GM19452 (cell line): ENCODE measurements at regions not wholly inside any gene's neighbourhood (a gene's known extent, or its start where the extent isn't known, plus 50 kb on each side); places are given as distances from the start of the nearest gene placed in this dataset.

Experiments used
- ATAC-seq: cut with Tn5 transposase; IDR thresholded peaks from one replicate; pipeline ENCODE4 v1.9.1; 2021; ENCODE audit not compliant: unreplicated experiment

GRCh38 chr4:1499465-1499864 lies 93.2 kb upstream of the NKX1-1 start:
- ATAC-seq = no peak

GRCh38 chr4:1497189-1497801 lies 91.1 kb upstream of the NKX1-1 start:
- no peak for ATAC-seq

DNA sequence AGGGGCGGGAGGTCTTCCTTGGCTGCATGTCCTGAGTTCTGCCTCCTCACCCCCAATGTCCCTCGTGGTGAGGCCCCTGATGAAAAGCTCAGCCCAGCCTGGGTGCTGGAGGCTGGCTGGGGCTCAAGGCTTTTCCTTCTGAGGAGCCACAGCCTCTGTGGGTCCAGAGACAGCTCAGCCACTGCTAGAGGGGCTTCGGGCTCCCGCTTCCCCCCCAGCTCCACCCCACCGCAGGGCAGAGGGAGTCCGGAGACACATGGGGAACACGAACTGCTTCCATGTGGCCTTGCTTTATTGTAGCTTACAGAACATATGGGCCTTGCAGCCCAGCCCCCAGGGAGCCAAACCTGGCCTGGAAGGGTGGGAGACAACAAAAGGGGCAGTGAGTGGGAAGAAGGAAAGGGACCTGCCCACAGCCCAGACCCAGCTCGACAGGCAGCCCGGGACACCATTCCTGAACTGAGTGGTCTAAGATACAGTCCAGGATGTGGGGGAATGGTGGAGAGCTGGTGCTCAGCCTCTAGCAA lies 89.9 kb upstream of the NKX1-1 start:
- no peak for ATAC-seq

GRCh38 chr4:1495416-1496115 lies 89.3 kb upstream of the NKX1-1 start:
- ATAC-seq = no peak

DNA sequence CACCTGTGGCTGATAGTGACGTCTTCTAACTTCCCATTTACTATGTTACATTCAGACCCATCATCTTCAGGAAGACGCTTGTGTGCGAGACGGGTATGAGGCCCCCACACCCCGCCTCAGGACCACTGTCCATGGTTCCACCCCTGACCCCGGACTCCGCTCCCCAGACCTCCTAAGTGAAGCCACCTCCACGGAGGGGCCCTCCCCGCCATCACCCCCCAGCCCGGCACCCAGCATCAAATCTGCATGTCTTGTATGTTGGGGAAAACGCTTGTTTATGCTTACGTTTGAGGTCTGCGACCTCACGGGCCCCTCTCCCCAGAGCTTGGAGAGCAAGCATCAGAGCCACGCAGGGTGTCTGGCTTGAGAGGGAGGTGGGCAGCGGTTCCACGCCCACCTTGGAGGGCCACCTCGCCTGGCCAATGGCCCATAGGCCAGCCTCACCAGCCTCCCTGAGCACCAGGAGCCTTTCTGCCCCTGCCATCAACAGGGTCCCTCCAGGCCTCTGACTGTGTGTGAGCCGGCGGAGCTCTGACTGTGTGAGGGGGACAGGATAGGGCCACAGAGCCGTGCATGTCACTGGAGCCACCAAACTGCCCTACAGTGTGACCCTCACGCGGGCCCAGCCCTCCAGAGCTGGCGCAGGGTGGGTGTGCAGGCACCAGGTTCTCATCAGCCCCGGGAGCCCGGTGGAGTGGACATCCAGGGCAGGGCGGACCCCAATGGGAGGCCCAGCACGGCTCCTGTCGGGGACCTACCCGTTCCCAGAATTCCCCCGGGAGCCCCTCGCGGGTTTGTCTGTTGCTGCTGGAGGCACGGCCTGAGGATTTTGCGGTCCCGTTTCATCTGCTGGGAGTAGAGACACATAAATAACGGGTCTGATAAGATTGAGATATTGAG lies 88.4 kb upstream of the NKX1-1 start:
- no peak for ATAC-seq

DNA sequence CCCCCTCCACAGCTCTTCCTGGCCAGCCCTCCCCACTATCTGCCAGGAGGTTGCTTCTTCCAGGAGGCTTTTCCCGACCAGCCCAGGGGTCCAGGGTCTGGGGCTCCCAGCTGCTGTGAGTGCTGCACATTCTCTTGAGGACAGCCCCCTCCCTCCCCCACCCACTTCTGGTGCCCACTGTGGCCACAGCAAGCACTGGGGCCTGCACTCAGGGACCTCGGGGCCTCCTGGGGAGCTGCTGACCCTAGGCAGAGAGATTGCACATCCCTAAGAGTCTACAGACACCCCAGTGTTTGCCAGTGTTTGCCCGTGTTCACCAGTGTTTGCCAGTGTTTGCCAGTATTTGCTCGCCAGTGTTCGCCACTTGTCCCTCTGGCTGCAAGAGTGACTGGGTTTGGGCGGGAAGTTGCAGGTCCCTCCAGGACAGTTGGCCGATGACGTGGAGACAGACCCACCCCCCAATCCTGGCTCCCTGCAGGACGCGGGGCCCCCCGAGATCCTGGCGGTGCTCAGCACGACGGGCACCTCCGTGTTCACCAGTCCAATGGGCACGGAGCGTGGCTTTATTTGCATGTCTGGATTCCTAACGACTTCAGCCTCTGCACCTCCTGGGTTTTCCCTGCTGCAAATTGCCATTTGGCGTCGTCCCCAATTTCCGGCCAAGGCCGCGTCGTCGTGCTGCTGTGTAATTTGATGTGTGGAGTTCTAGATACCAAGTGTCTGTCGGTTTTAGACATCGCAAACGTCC lies 87.5 kb upstream of the NKX1-1 start:
- ATAC-seq = no peak

DNA sequence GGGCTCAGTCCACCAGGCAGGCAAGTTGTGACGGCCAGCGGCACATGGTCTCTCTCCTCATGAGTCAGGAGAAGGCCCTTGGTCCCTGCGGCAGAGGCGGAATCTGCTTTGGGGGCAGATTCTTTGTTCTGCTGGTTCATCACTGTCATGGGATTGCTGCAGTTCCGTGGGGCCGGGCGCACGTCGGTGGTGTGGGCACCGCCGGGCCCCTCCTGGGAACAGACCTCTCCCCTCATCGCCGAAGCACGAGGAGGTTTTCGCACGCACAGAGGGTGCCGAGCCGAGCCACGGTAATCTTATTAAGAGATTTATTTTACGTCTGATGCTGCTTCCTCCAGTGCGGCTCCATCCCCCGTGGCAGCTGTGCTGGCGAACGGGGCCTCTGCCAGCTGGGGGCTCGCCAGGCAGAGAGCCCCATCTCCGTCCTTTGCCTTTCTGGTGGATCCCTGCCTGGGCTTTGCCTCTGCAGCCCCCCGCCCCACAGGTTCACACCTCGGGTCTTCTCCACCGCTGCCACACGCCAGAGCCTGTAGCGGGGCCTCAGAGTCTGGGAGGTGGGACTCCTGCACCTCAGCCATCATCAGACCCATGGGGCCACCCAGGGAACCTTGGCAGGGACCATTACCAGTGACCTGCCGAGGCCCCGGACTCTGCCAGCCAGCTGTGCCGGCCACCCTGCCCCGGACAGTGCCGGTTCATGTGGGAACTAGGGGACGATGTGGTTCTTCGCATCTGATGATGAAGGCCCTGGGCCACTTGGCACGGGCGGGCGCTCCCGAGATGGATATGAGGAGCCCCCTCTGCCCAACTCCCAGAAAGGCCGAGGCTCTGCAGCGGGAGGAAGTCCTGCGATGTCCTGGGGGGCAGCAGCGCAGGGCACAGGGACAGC lies 86.7 kb upstream of the NKX1-1 start:
- ATAC-seq = no peak

- ATAC-seq = no peak
These were observed 85.9 kb upstream of the NKX1-1 start for GRCh38 chr4:1492142-1492457.

- ATAC-seq = no peak
These were observed 85.3 kb upstream of the NKX1-1 start for GRCh38 chr4:1491328-1492141.

DNA sequence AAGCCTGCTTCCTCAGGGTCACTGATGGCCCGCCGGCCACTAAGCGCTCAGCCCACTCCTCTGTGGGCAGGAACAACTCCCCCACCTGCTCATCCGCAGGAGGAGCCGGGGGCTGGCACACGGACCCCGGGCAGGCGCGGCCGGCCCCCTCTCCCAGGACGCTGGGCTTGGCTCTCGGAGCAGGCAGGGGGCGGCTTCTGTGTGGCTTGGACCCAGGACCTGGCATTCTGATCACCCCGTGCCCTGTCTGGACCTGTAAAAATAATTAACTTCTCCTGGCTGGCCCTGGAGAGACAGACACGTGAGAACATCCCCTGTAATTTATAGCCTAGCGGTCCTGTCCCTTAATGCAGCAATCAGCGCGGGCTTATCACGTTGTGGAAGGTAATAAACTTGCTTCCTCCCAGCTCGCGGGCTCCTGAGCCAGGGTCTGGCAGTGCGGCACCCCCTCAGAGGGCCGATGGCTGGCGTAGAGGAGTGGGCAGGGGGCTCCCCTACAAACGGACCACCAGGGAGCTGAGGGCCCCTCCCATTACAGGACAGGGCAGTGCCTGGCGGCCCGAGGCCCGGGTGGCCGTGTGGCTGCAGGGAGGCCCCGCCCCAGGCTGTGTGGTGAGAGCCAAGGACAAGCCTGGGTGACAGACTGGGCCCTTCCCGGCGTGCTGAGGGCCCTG lies 84.5 kb upstream of the NKX1-1 start:
- ATAC-seq = no peak

DNA sequence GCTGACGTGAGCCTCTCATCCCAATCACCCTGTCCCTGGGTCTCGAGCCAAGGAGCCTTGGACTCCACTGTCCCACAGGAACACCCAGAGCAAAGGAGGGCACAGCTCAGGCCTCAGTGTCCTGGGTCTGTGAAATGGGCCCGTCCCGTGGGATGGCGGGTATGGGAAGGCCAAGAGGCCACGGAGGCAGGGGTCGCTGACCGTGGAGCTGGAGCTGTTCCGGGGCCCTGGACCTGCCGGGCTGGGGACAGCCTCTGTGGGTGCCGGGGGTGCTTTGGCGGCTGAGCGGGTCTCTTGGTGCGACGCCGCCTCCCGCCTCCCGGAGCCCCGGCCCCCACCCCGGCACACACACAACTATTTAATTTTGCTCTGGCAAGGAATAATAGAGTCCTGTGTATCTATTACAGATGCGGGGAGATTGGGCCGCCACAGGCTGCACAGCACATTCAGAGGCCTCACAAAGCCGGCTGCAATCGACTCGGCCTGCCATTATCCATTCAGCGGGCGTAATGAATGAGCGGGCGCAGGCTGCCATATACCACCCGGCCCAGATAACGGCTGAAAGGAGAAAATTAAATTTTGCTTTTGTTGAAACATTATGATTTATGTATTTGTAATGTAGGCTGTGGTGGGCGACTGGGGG lies 83.9 kb upstream of the NKX1-1 start:
- ATAC-seq = no peak

DNA sequence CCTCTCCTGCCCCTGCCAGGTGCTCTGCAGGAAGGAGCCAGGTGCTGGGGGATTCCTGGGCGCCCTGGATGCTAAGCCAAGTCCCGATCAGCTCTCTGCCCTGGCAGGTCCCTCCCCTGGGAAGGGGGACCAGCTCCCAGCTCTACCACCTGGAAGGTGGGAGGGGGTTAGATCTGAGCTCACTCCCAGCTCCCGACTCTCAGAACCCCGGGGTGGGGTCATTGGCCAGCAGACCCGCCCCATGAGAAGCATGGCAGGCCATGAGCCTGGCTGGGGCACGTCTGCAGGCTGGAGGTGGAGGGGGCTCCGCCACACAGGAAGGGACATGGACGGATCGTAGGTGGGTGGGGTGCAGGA lies 83.4 kb upstream of the NKX1-1 start:
- ATAC-seq = no peak

- no peak for ATAC-seq
These were observed 82.8 kb upstream of the NKX1-1 start for GRCh38 chr4:1488831-1489638.

DNA sequence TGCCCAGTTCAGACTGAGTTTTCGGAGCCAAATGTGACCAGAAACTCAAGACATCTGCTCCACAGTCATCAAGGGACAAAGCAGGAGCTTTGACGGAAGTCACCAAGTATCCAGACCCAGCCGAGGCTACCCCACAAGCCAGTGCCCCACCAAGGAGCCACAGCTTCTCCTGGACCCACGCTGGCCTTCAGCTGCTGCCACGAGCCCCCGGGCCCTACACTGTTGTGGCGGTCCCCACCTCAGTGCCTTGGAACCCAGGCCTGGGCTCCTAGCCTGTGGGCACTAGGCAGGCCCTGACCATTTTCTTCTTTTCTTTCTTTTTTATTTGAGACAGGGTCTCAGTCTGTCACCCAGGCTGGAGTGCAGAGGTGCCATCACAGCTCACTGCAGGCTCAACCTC lies 82.1 kb upstream of the NKX1-1 start:
- ATAC-seq = no peak

GRCh38 chr4:1487761-1488160 lies 81.5 kb upstream of the NKX1-1 start:
- ATAC-seq = no peak

- no peak for ATAC-seq
These were observed 80.9 kb upstream of the NKX1-1 start for GRCh38 chr4:1487106-1487505.

GRCh38 chr4:1485280-1485679 lies 79.0 kb upstream of the NKX1-1 start:
- ATAC-seq = no peak

DNA sequence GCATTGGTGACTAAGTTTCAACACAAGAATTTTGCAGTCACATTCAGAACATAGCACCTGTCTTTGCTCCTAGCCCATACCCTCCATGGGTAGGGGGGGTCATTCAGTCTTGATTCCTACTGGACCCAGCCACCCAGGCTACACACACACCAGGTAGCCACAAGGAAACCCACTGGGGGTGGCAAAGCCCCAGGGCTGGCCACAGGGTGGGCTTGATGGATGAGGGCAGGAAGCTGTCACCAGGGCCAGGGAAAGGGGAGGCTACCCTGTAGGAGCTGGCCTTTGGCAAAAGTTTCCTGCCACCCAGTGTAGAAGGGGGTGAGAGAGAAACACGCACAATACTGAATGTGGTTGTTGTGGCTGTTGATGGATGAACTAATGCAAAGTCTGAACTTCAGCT lies 74.5 kb upstream of the NKX1-1 start:
- no peak for ATAC-seq
